ENCODE measurements at regions not wholly inside any gene's neighbourhood (a gene's known extent, or its start where the extent isn't known, plus 50 kb on each side); places are given as distances from the start of the nearest gene placed in this dataset.

DNA sequence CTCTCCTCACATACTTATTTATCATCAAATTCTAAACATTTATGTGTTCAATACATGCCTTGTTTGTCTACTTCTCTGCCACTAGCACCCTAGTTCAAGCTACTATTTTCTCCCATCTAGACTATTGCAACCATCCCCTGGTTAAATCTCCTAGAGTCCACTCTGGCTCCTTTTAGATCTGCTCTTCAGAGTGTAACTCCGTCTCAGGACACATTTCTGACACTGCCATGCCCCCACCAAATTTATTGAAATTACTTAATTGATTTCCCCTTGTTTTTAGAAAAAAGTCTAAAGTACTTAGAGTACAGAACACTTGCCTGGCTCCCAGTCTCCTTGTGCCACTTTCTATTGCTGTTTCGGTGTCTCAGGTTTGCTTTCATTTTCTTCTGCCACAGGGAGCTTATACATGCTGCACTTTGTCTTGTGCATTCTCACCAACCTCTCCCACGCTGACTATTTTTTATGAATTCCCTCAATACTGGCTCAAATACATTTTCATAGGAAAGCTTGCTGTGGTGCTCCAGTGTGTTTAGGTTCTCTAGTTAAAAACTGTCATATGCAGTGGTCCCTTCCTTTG, 792.3 kb downstream of the DIPK2A start:
- TF ChIP-seq POLR2A (IDR thresholded peaks at IDR 0.05; ENCODE audit: low read depth, low read length) (no peak), POLR2AphosphoS5 (IDR thresholded peaks at IDR 0.05; ENCODE audit: low read depth, low read length) (no peak), SPI1 (IDR thresholded peaks at IDR 0.05; ENCODE audit: low read depth, low read length) (no peak), TAF1 (IDR thresholded peaks at IDR 0.05; ENCODE audit: low read depth, low read length) (no peak)

Measured in GM12891 (cell line).